ENCODE measurements at regions not wholly inside any gene's neighbourhood (a gene's known extent, or its start where the extent isn't known, plus 50 kb on each side); places are given as distances from the start of the nearest gene placed in this dataset.

GRCh38 chr1:87173231-87173630 lies 155.4 kb upstream of the LMO4 start:
- TF ChIP-seq CTCF (conservative IDR thresholded peaks at IDR 0.05; ENCODE audit: low read depth, low read length): no peak
- H3K4me3 ChIP-seq (ENCODE audit: low read depth, low read length): no peak overlapping the region
- no peak for DNase-seq (ENCODE audit: low read depth)

- H3K4me3 ChIP-seq (ENCODE audit: low read depth, low read length): no peak overlapping the region
- no peak for TF ChIP-seq CTCF (conservative IDR thresholded peaks at IDR 0.05; ENCODE audit: low read depth, low read length)
- DNase-seq (ENCODE audit: low read depth): peak; percentile 79
These were observed 153.9 kb upstream of the LMO4 start for GRCh38 chr1:87174724-87175245.

- DNase-seq (ENCODE audit: low read depth): no peak
- no peak for TF ChIP-seq CTCF (conservative IDR thresholded peaks at IDR 0.05; ENCODE audit: low read depth, low read length)
- H3K4me3 ChIP-seq (ENCODE audit: low read depth, low read length): no peak overlapping the region
These were observed 152.6 kb upstream of the LMO4 start for GRCh38 chr1:87176087-87176486.

- no peak for TF ChIP-seq CTCF (conservative IDR thresholded peaks at IDR 0.05; ENCODE audit: low read depth, low read length)
- no peak for DNase-seq (ENCODE audit: low read depth)
These were observed 152.2 kb upstream of the LMO4 start for GRCh38 chr1:87176514-87176913.

GRCh38 chr1:87178441-87178840 lies 150.2 kb upstream of the LMO4 start:
- TF ChIP-seq CTCF (conservative IDR thresholded peaks at IDR 0.05; ENCODE audit: low read depth, low read length): no peak
- no peak for DNase-seq (ENCODE audit: low read depth)
- H3K4me3 ChIP-seq (ENCODE audit: low read depth, low read length): no peak overlapping the region

More at GRCh38 chr1:87176514-87176913, 152.2 kb upstream of the LMO4 start:
- H3K4me3 ChIP-seq (ENCODE audit: low read depth, low read length): no peak overlapping the region

- no peak for TF ChIP-seq CTCF (conservative IDR thresholded peaks at IDR 0.05; ENCODE audit: low read depth, low read length)
- no peak for DNase-seq (ENCODE audit: low read depth)
These were observed 149.4 kb upstream of the LMO4 start for GRCh38 chr1:87179076-87179810.

More at GRCh38 chr1:87179076-87179810, 149.4 kb upstream of the LMO4 start:
- no peak overlapping the region for H3K4me3 ChIP-seq (ENCODE audit: low read depth, low read length)

Measured in epithelial cell of proximal tubule (primary cell).